Mesendoderm (in vitro differentiated cells): ENCODE measurements at regions not wholly inside any gene's neighbourhood (a gene's known extent, or its start where the extent isn't known, plus 50 kb on each side); places are given as distances from the start of the nearest gene placed in this dataset.
A peak's percentile ranks its signal among the peaks of the same experiment; 100 is the strongest.

Experiments used
- DNase-seq: peaks from one replicate; pipeline ENCODE4 v3.0.0; 2013
- H2AK5ac ChIP-seq: 2 replicates; pipeline ENCODE4 v1.6.1; 2013; ENCODE audit warnings: low read length, inconsistent platforms
- H2BK120ac ChIP-seq: 2 replicates; pipeline ENCODE4 v1.6.1; 2013; ENCODE audit warnings: low read depth, mild to moderate bottlenecking, low read length, moderate library complexity, mixed read lengths
- H2BK15ac ChIP-seq: replicated peaks from 2 replicates; pipeline ENCODE4 v1.6.1; 2013; ENCODE audit warnings: low read depth, mild to moderate bottlenecking, moderate library complexity
- H2BK5ac ChIP-seq: 2 replicates; pipeline ENCODE4 v1.6.1; 2013; ENCODE audit warnings: low read length, inconsistent platforms
- H3K18ac ChIP-seq: 2 replicates; pipeline ENCODE4 v1.6.1; 2013; ENCODE audit warnings: mild to moderate bottlenecking, low read length, mixed read lengths
- H3K23ac ChIP-seq: one replicate; pipeline ENCODE4 v1.6.1; 2013; ENCODE audit warnings: low read length
- H3K27ac ChIP-seq: 2 replicates; pipeline ENCODE4 v1.5.1; 2013; ENCODE audit warnings: low read depth, mild to moderate bottlenecking, inconsistent platforms, low read length, moderate library complexity
- H3K27me3 ChIP-seq: 2 replicates; pipeline ENCODE4 v1.6.1; 2013; ENCODE audit warnings: low read length, control low read depth, mild to moderate bottlenecking, inconsistent platforms; ENCODE audit not compliant: insufficient read depth, poor library complexity
- H3K36me3 ChIP-seq: 2 replicates; pipeline ENCODE4 v1.6.1; 2013; ENCODE audit warnings: low read length, inconsistent platforms; ENCODE audit not compliant: control insufficient read depth, insufficient read depth
- H3K4ac ChIP-seq: one replicate; pipeline ENCODE4 v1.6.1; 2013; ENCODE audit warnings: low read depth, mild to moderate bottlenecking, low read length, moderate library complexity
- H3K4me1 ChIP-seq: 2 replicates; pipeline ENCODE4 v1.6.1; 2013; ENCODE audit warnings: low read depth, low read length, inconsistent platforms; ENCODE audit not compliant: control insufficient read depth
- H3K4me2 ChIP-seq: 2 replicates; pipeline ENCODE4 v1.6.1; 2013; ENCODE audit warnings: low read length
- H3K4me3 ChIP-seq: 2 replicates; pipeline ENCODE4 v1.5.1; 2013; ENCODE audit warnings: mild to moderate bottlenecking, low read length
- H3K56ac ChIP-seq: one replicate; pipeline ENCODE4 v1.6.1; 2013; ENCODE audit warnings: low read length
- H3K79me1 ChIP-seq: 2 replicates; pipeline ENCODE4 v1.6.1; 2013; ENCODE audit warnings: low read length, inconsistent platforms
- H3K79me2 ChIP-seq: 2 replicates; pipeline ENCODE4 v1.6.1; 2013; ENCODE audit warnings: mild to moderate bottlenecking, low read length; ENCODE audit not compliant: control insufficient read depth, insufficient read depth
- H3K9ac ChIP-seq: 2 replicates; pipeline ENCODE4 v1.6.1; 2013; ENCODE audit warnings: low read length, inconsistent platforms
- H4K5ac ChIP-seq: one replicate; pipeline ENCODE4 v1.6.1; 2013; ENCODE audit warnings: low read length
- H4K8ac ChIP-seq: one replicate; pipeline ENCODE4 v1.6.1; 2013; ENCODE audit warnings: low read depth, mild to moderate bottlenecking, control low read depth, low read length, moderate library complexity
- WGBS: extraction: QIAGEN DNeasy Blood & Tissue Kit; methylation state at CpG from one replicate; pipeline ENCODE4 v1.1.7; 2013; ENCODE audit warnings: low lambda C conversion rate, missing lambda C conversion rate; ENCODE audit not compliant: insufficient coverage; ENCODE audit errors: extremely low coverage; 5-methylcytosine and 5-hydroxymethylcytosine counted together

GRCh38 chr5:63070001-63070400 is 491.4 kb downstream of the LRRC70 start:
- no peak overlapping the region for H4K8ac ChIP-seq
- H3K4me3 ChIP-seq: no peak overlapping the region
- H3K79me2 ChIP-seq: no peaks in the 10 kb centered on the region
- no peaks in the 10 kb centered on the region for H3K4me1 ChIP-seq
- no CpG with 5 or more reads among the region's 3 CpGs for WGBS
- no peak overlapping the region for H3K9ac ChIP-seq
- H2BK120ac ChIP-seq: no peak overlapping the region
- DNase-seq: no peak
- H3K27me3 ChIP-seq: no peaks in the 10 kb centered on the region
- H2BK15ac ChIP-seq: no peak overlapping the region
- no peak overlapping the region for H3K4me2 ChIP-seq
- H3K18ac ChIP-seq: no peak overlapping the region
- H3K56ac ChIP-seq: no peak overlapping the region
- no peak overlapping the region for H3K4ac ChIP-seq
- no peak overlapping the region for H2AK5ac ChIP-seq
- no peak overlapping the region for H4K5ac ChIP-seq
- H2BK5ac ChIP-seq: no peak overlapping the region
- no peak overlapping the region for H3K23ac ChIP-seq
- no peaks in the 10 kb centered on the region for H3K36me3 ChIP-seq
- no peak overlapping the region for H3K27ac ChIP-seq
- H3K79me1 ChIP-seq: no peaks in the 10 kb centered on the region

GRCh38 chr5:63055421-63055820 is 476.8 kb downstream of the LRRC70 start:
- Histone ChIP-seq H3K9ac (no peak overlapping the region), H3K79me2 (no peaks in the 10 kb centered on the region), H3K18ac (no peak overlapping the region), H3K56ac (no peak overlapping the region), H3K27me3 (no peaks in the 10 kb centered on the region), H2AK5ac (no peak overlapping the region), H3K4me3 (no peak overlapping the region), H2BK5ac (no peak overlapping the region), H3K79me1 (no peaks in the 10 kb centered on the region), H2BK120ac (no peak overlapping the region), H3K27ac (no peak overlapping the region), H3K4ac (no peak overlapping the region), H3K4me2 (no peak overlapping the region), H3K36me3 (no peaks in the 10 kb centered on the region), H3K23ac (no peak overlapping the region), H2BK15ac (no peak overlapping the region), H3K4me1 (no peaks in the 10 kb centered on the region), H4K5ac (no peak overlapping the region), H4K8ac (no peak overlapping the region)
- no CpG with 5 or more reads among the region's 1 CpG for whole genome bisulfite sequencing
- DNase-seq: peak; percentile 64

GRCh38 chr5:63053019-63053638 is 474.5 kb downstream of the LRRC70 start:
- no peaks in the 10 kb centered on the region for H3K27me3 ChIP-seq
- H3K4me1 ChIP-seq: no peaks in the 10 kb centered on the region
- no peak overlapping the region for H3K27ac ChIP-seq
- no peak overlapping the region for H2BK15ac ChIP-seq
- H3K18ac ChIP-seq: no peak overlapping the region
- no peak overlapping the region for H3K23ac ChIP-seq
- no peaks in the 10 kb centered on the region for H3K79me1 ChIP-seq
- no peak overlapping the region for H3K4ac ChIP-seq
- H3K4me3 ChIP-seq: no peak overlapping the region
- DNase-seq: no peak
- no peak overlapping the region for H4K8ac ChIP-seq
- H2AK5ac ChIP-seq: no peak overlapping the region
- no peaks in the 10 kb centered on the region for H3K36me3 ChIP-seq
- no peak overlapping the region for H4K5ac ChIP-seq
- no peak overlapping the region for H3K4me2 ChIP-seq
- no peak overlapping the region for H2BK120ac ChIP-seq
- no peaks in the 10 kb centered on the region for H3K79me2 ChIP-seq
- no CpG with 5 or more reads among the region's 6 CpGs for WGBS
- H2BK5ac ChIP-seq: no peak overlapping the region
- no peak overlapping the region for H3K56ac ChIP-seq
- H3K9ac ChIP-seq: no peak overlapping the region

- DNase-seq: no peak
- H2BK120ac ChIP-seq: no peak overlapping the region
These were observed 472.3 kb downstream of the LRRC70 start for GRCh38 chr5:63050916-63051315.

GRCh38 chr5:63049935-63050334 is 471.3 kb downstream of the LRRC70 start:
- no CpG with 5 or more reads among the region's 1 CpG for WGBS
- H2AK5ac ChIP-seq: no peak overlapping the region
- no peaks in the 10 kb centered on the region for H3K36me3 ChIP-seq
- H3K23ac ChIP-seq: no peak overlapping the region
- no peaks in the 10 kb centered on the region for H3K4me1 ChIP-seq
- H3K27me3 ChIP-seq: no peaks in the 10 kb centered on the region
- H3K18ac ChIP-seq: no peak overlapping the region
- no peaks in the 10 kb centered on the region for H3K79me1 ChIP-seq
- no peak overlapping the region for H3K4ac ChIP-seq
- no peak overlapping the region for H2BK5ac ChIP-seq
- H4K8ac ChIP-seq: no peak overlapping the region
- no peak for DNase-seq
- no peak overlapping the region for H3K27ac ChIP-seq
- H2BK120ac ChIP-seq: no peak overlapping the region
- no peaks in the 10 kb centered on the region for H3K79me2 ChIP-seq
- H3K56ac ChIP-seq: no peak overlapping the region
- no peak overlapping the region for H3K4me3 ChIP-seq
- no peak overlapping the region for H4K5ac ChIP-seq
- no peak overlapping the region for H3K9ac ChIP-seq
- no peak overlapping the region for H3K4me2 ChIP-seq
- no peak overlapping the region for H2BK15ac ChIP-seq

More at GRCh38 chr5:63050916-63051315, 472.3 kb downstream of the LRRC70 start:
- no CpG with 5 or more reads among the region's 2 CpGs for WGBS
- Histone ChIP-seq H3K36me3 (no peaks in the 10 kb centered on the region), H3K27me3 (no peaks in the 10 kb centered on the region), H2BK5ac (no peak overlapping the region), H3K23ac (no peak overlapping the region), H2AK5ac (no peak overlapping the region), H2BK15ac (no peak overlapping the region), H3K18ac (no peak overlapping the region), H3K4me1 (no peaks in the 10 kb centered on the region), H3K56ac (no peak overlapping the region), H4K8ac (no peak overlapping the region), H3K4me3 (no peak overlapping the region), H3K79me1 (no peaks in the 10 kb centered on the region), H3K27ac (no peak overlapping the region), H4K5ac (no peak overlapping the region), H3K79me2 (no peaks in the 10 kb centered on the region), H3K9ac (no peak overlapping the region), H3K4me2 (no peak overlapping the region), H3K4ac (no peak overlapping the region)

- no CpG with 5 or more reads among the region's 2 CpGs for WGBS
- H4K5ac ChIP-seq: no peak overlapping the region
- DNase-seq: peak; percentile 2
These were observed 465.2 kb downstream of the LRRC70 start for GRCh38 chr5:63043792-63044191.

More at GRCh38 chr5:63043792-63044191, 465.2 kb downstream of the LRRC70 start:
- Histone ChIP-seq H3K9ac (no peak overlapping the region), H3K27me3 (no peaks in the 10 kb centered on the region), H2BK120ac (no peak overlapping the region), H3K27ac (no peak overlapping the region), H3K56ac (no peak overlapping the region), H2BK5ac (no peak overlapping the region), H3K4ac (no peak overlapping the region), H3K79me1 (no peaks in the 10 kb centered on the region), H2AK5ac (no peak overlapping the region), H3K23ac (no peak overlapping the region), H3K36me3 (no peaks in the 10 kb centered on the region), H3K4me2 (no peak overlapping the region), H2BK15ac (no peak overlapping the region), H3K4me3 (no peak overlapping the region), H3K79me2 (no peaks in the 10 kb centered on the region), H3K4me1 (no peaks in the 10 kb centered on the region), H4K8ac (no peak overlapping the region), H3K18ac (no peak overlapping the region)
